Lower leg skin (tissue), 4 donors: ENCODE measurements at regions not wholly inside any gene's neighbourhood (a gene's known extent, or its start where the extent isn't known, plus 50 kb on each side); places are given as distances from the start of the nearest gene placed in this dataset.

Source experiments
- DNase-seq, 2 donors: peaks; one replicate each; pipeline ENCODE4 v3.0.0-alpha.2; 2019; ENCODE audit warnings: low spot score in 2 of 2
- H3K4me3 ChIP-seq: fragments of 200-600 bp; sonication (generic); 2 replicates; pipeline ENCODE4 v1.5.1; 2017; ENCODE audit warnings: mild to moderate bottlenecking, low read depth; ENCODE audit not compliant: poor library complexity, severe bottlenecking
- CTCF ChIP-seq, 3 donors: fragments of 450-650 bp; IDR thresholded peaks; one replicate each; pipeline ENCODE4 v1.5.1; 2016; ENCODE audit warnings: antibody characterized with exemption in 3 of 3, mild to moderate bottlenecking in 3 of 3, moderate library complexity in 2 of 3
- POLR2A ChIP-seq, 2 donors: fragments of 450-650 bp; IDR thresholded peaks; one replicate each; pipeline ENCODE4 v1.6.1; 2016 to 2017; ENCODE audit warnings: antibody characterized with exemption in 2 of 2, mild to moderate bottlenecking in 1 of 2, moderate library complexity in 1 of 2
- WGBS, 2 donors: methylation state at CpG; one replicate each; pipeline ENCODE4 v1.1.5; 2018; 5-methylcytosine and 5-hydroxymethylcytosine counted together
- intact Hi-C: fragments of 100-400 bp; cut with DNase I; formaldehyde crosslinking; loops from one replicate; pipeline ENCODE4 v1.15.0; 2023; ENCODE audit warnings: low total_unique reads

GRCh38 chr16:9443864-9444263 lies 352.4 kb downstream of the HAPSTR1 start:
- H3K4me3 ChIP-seq, result no peak overlapping the region
- 47 to 70% methylated on average over 3 of the region's 3 CpGs for WGBS, 2 donors
- TF ChIP-seq CTCF (IDR thresholded peaks at IDR 0.05), result no peak
- no peak for DNase-seq
- intact Hi-C loops, result no loop called here

GRCh38 chr16:9446471-9447194 lies 355.2 kb downstream of the HAPSTR1 start:
- TF ChIP-seq POLR2A (IDR thresholded peaks at IDR 0.05) (no peak), CTCF (IDR thresholded peaks at IDR 0.05) (no peak)
- intact Hi-C loops, result no loop called here
- no peak for DNase-seq
- WGBS, 2 donors, result 74 to 77% methylated on average over 6 of the region's 6 CpGs
- H3K4me3 ChIP-seq, result no peak overlapping the region

GRCh38 chr16:9447195-9447551 lies 355.7 kb downstream of the HAPSTR1 start:
- no peak for DNase-seq
- intact Hi-C loops, result no loop called here
- H3K4me3 ChIP-seq, result no peak overlapping the region
- WGBS, 2 donors, result 30 to 43% methylated on average over 2 of the region's 2 CpGs
- TF ChIP-seq CTCF (IDR thresholded peaks at IDR 0.05) (no peak), POLR2A (IDR thresholded peaks at IDR 0.05) (no peak)

GRCh38 chr16:9447699-9448098 lies 356.3 kb downstream of the HAPSTR1 start:
- TF ChIP-seq CTCF (IDR thresholded peaks at IDR 0.05), result no peak
- TF ChIP-seq POLR2A (IDR thresholded peaks at IDR 0.05), result no peak
- intact Hi-C loops, result no loop called here
- WGBS, 2 donors, result 76 to 81% methylated on average over 4 of the region's 4 CpGs
- DNase-seq, result no peak
- no peak overlapping the region for H3K4me3 ChIP-seq

GRCh38 chr16:9449597-9449996 lies 358.2 kb downstream of the HAPSTR1 start:
- DNase-seq, result no peak
- 85 to 89% methylated on average over 3 of the region's 3 CpGs for WGBS, 2 donors
- intact Hi-C loops, result no loop called here
- TF ChIP-seq CTCF (IDR thresholded peaks at IDR 0.05) (no peak), POLR2A (IDR thresholded peaks at IDR 0.05) (no peak)
- H3K4me3 ChIP-seq, result no peak overlapping the region

- 62 to 68% methylated on average over 2 of the region's 2 CpGs for WGBS, 2 donors
- TF ChIP-seq POLR2A (IDR thresholded peaks at IDR 0.05), result no peak
- TF ChIP-seq CTCF (IDR thresholded peaks at IDR 0.05), result no peak
- intact Hi-C loops, result no loop called here
- DNase-seq, result no peak
- no peak overlapping the region for H3K4me3 ChIP-seq
Observed at GRCh38 chr16:9457215-9457614, 365.8 kb downstream of the HAPSTR1 start.
